ENCODE measurements at regions not wholly inside any gene's neighbourhood (a gene's known extent, or its start where the extent isn't known, plus 50 kb on each side); places are given as distances from the start of the nearest gene placed in this dataset.

GRCh38 chr14:34187519-34188044 is 236.7 kb upstream of the EGLN3 start:
- H3K4me1 ChIP-seq: no peaks in the 10 kb centered on the region
- no peak for DNase-seq

GRCh38 chr14:34187061-34187460 is 236.2 kb upstream of the EGLN3 start:
- Histone ChIP-seq H3K27me3 (no peaks in the 10 kb centered on the region), H3K4me1 (no peaks in the 10 kb centered on the region)

More at GRCh38 chr14:34187519-34188044, 236.7 kb upstream of the EGLN3 start:
- Histone ChIP-seq H3K9me3 (no peaks in the 10 kb centered on the region), H3K36me3 (no peaks in the 10 kb centered on the region), H3K27me3 (no peaks in the 10 kb centered on the region), H3K4me3 (no peak overlapping the region), H3K27ac (no peak overlapping the region)
- TF ChIP-seq POLR2A (IDR thresholded peaks at IDR 0.05): no peak
- TF ChIP-seq, protein P1, sequence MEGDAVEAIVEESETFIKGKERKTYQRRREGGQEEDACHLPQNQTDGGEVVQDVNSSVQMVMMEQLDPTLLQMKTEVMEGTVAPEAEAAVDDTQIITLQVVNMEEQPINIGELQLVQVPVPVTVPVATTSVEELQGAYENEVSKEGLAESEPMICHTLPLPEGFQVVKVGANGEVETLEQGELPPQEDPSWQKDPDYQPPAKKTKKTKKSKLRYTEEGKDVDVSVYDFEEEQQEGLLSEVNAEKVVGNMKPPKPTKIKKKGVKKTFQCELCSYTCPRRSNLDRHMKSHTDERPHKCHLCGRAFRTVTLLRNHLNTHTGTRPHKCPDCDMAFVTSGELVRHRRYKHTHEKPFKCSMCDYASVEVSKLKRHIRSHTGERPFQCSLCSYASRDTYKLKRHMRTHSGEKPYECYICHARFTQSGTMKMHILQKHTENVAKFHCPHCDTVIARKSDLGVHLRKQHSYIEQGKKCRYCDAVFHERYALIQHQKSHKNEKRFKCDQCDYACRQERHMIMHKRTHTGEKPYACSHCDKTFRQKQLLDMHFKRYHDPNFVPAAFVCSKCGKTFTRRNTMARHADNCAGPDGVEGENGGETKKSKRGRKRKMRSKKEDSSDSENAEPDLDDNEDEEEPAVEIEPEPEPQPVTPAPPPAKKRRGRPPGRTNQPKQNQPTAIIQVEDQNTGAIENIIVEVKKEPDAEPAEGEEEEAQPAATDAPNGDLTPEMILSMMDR (IDR thresholded peaks at IDR 0.05): no peak

GRCh38 chr14:34184126-34184525 is 233.3 kb upstream of the EGLN3 start:
- Histone ChIP-seq H3K27me3 (no peaks in the 10 kb centered on the region), H3K4me3 (no peak overlapping the region), H3K9me3 (no peaks in the 10 kb centered on the region), H3K36me3 (no peaks in the 10 kb centered on the region), H3K4me1 (no peaks in the 10 kb centered on the region), H3K27ac (no peak overlapping the region)
- no peak for TF ChIP-seq POLR2A (IDR thresholded peaks at IDR 0.05)
- TF ChIP-seq, protein P1 (IDR thresholded peaks at IDR 0.05): no peak
- DNase-seq: no peak

More at GRCh38 chr14:34187061-34187460, 236.2 kb upstream of the EGLN3 start:
- TF ChIP-seq, protein P1 (IDR thresholded peaks at IDR 0.05): no peak
- TF ChIP-seq POLR2A (IDR thresholded peaks at IDR 0.05): no peak
- no peak for DNase-seq
- Histone ChIP-seq H3K4me3 (no peak overlapping the region), H3K36me3 (no peaks in the 10 kb centered on the region), H3K27ac (no peak overlapping the region), H3K9me3 (no peaks in the 10 kb centered on the region)

- Histone ChIP-seq H3K27ac (no peak overlapping the region), H3K36me3 (no peaks in the 10 kb centered on the region), H3K4me3 (no peak overlapping the region), H3K27me3 (no peaks in the 10 kb centered on the region), H3K4me1 (no peaks in the 10 kb centered on the region), H3K9me3 (no peaks in the 10 kb centered on the region)
- no peak for DNase-seq
- TF ChIP-seq POLR2A (IDR thresholded peaks at IDR 0.05): no peak
- TF ChIP-seq, protein P1 (IDR thresholded peaks at IDR 0.05): no peak
Measured at GRCh38 chr14:34183478-34183877, 232.6 kb upstream of the EGLN3 start.

GRCh38 chr14:34181338-34181737 is 230.5 kb upstream of the EGLN3 start:
- H3K27me3 ChIP-seq: no peaks in the 10 kb centered on the region
- H3K36me3 ChIP-seq: no peaks in the 10 kb centered on the region
- TF ChIP-seq, protein P1 (IDR thresholded peaks at IDR 0.05): no peak
- TF ChIP-seq POLR2A (IDR thresholded peaks at IDR 0.05): no peak
- no peak overlapping the region for H3K4me3 ChIP-seq
- H3K4me1 ChIP-seq: no peaks in the 10 kb centered on the region
- H3K27ac ChIP-seq: no peak overlapping the region
- H3K9me3 ChIP-seq: no peaks in the 10 kb centered on the region
- no peak for DNase-seq

- no peak overlapping the region for H3K27ac ChIP-seq
- no peaks in the 10 kb centered on the region for H3K27me3 ChIP-seq
- no peak for DNase-seq
- H3K4me3 ChIP-seq: no peak overlapping the region
- TF ChIP-seq, protein P1 (IDR thresholded peaks at IDR 0.05): no peak
- no peak for TF ChIP-seq POLR2A (IDR thresholded peaks at IDR 0.05)
- H3K9me3 ChIP-seq: no peaks in the 10 kb centered on the region
- no peaks in the 10 kb centered on the region for H3K4me1 ChIP-seq
- H3K36me3 ChIP-seq: no peaks in the 10 kb centered on the region
Measured at GRCh38 chr14:34180869-34181268, 230.0 kb upstream of the EGLN3 start.

Measured in Peyer's patch (tissue), 4 donors.